Loucy (cell line): ENCODE measurements at regions not wholly inside any gene's neighbourhood (a gene's known extent, or its start where the extent isn't known, plus 50 kb on each side); places are given as distances from the start of the nearest gene placed in this dataset.

Source experiments
- CTCF ChIP-seq: fragments of 200-600 bp; sonication (generic); conservative IDR thresholded peaks from 2 replicates; pipeline ENCODE4 v1.5.1; 2014; ENCODE audit warnings: mild to moderate bottlenecking, antibody characterized with exemption, low read length
- EZH2phosphoT487 ChIP-seq: fragments of 200-600 bp; IDR thresholded peaks from 2 replicates; pipeline ENCODE4 v1.6.1; 2018; ENCODE audit warnings: antibody characterized with exemption, mild to moderate bottlenecking, moderate library complexity, borderline replicate concordance

- TF ChIP-seq CTCF (no peak), EZH2phosphoT487 (no peak)
Measured at GRCh38 chr12:69083689-69084088, 150.7 kb upstream of the CPM start.
